GM12892 (cell line): ENCODE measurements at regions not wholly inside any gene's neighbourhood (a gene's known extent, or its start where the extent isn't known, plus 50 kb on each side); places are given as distances from the start of the nearest gene placed in this dataset.

ENCODE experiments used
- DNase-seq: peaks from one replicate; pipeline ENCODE4 v3.0.0; 2011; ENCODE audit not compliant: insufficient read length
- FAIRE-seq: peaks from 2 replicates; lab custom pipeline; 2011; peaks lifted over from hg19 to GRCh38; lab: Jason Lieb, UNC
- POLR2A ChIP-seq: IDR thresholded peaks from 2 replicates; pipeline ENCODE4 v1.6.1; 2011; ENCODE audit warnings: low read depth, low read length, control low read depth
- POLR2AphosphoS5 ChIP-seq: IDR thresholded peaks from 2 replicates; pipeline ENCODE4 v1.6.1; 2011; ENCODE audit warnings: low read depth, low read length, control low read depth
- TAF1 ChIP-seq: IDR thresholded peaks from 2 replicates; pipeline ENCODE4 v1.6.1; 2011; ENCODE audit warnings: low read depth, mild to moderate bottlenecking, control low read depth, low read length, borderline replicate concordance

GRCh38 chr10:69703766-69704630 is 74.0 kb downstream of the FAM241B start:
- no peak for FAIRE-seq
- no peak for DNase-seq
- TF ChIP-seq POLR2AphosphoS5: no peak
- no peak for TF ChIP-seq POLR2A
- TF ChIP-seq TAF1: no peak

- FAIRE-seq: no peak
- DNase-seq: no peak
- TF ChIP-seq POLR2AphosphoS5: no peak
- TF ChIP-seq TAF1: no peak
- TF ChIP-seq POLR2A: no peak
Observed at GRCh38 chr10:69709366-69709941, 79.4 kb downstream of the FAM241B start.

GRCh38 chr10:69710008-69710888 is 80.2 kb downstream of the FAM241B start:
- no peak for TF ChIP-seq POLR2A
- no peak for TF ChIP-seq TAF1
- no peak for TF ChIP-seq POLR2AphosphoS5
- FAIRE-seq (no peak), DNase-seq (no peak)

- TF ChIP-seq POLR2AphosphoS5 (no peak), POLR2A (no peak), TAF1 (no peak)
- FAIRE-seq: no peak
Observed at GRCh38 chr10:69712342-69712741, 82.3 kb downstream of the FAM241B start.

GRCh38 chr10:69714572-69714971 is 84.5 kb downstream of the FAM241B start:
- FAIRE-seq (no peak), DNase-seq (no peak)
- TF ChIP-seq POLR2AphosphoS5 (no peak), POLR2A (no peak), TAF1 (no peak)

More at GRCh38 chr10:69712342-69712741, 82.3 kb downstream of the FAM241B start:
- no peak for DNase-seq

GRCh38 chr10:69715156-69715898 is 85.3 kb downstream of the FAM241B start:
- no peak for DNase-seq
- FAIRE-seq: no peak

GRCh38 chr10:69715899-69716606 is 85.7 kb upstream of the COL13A1 start:
- DNase-seq (no peak), FAIRE-seq (no peak)
- TF ChIP-seq POLR2A (no peak), POLR2AphosphoS5 (no peak), TAF1 (no peak)

More at GRCh38 chr10:69715156-69715898, 85.3 kb downstream of the FAM241B start:
- TF ChIP-seq TAF1: no peak
- TF ChIP-seq POLR2AphosphoS5: no peak

GRCh38 chr10:69716711-69717560 is 84.8 kb upstream of the COL13A1 start:
- FAIRE-seq (peak; percentile 63), DNase-seq (peak; percentile 59)
- no peak for TF ChIP-seq POLR2AphosphoS5
- no peak for TF ChIP-seq TAF1
- no peak for TF ChIP-seq POLR2A

- no peak for DNase-seq
- TF ChIP-seq TAF1 (no peak), POLR2A (no peak), POLR2AphosphoS5 (no peak)
- FAIRE-seq: no peak
Observed at GRCh38 chr10:69718951-69719350, 82.8 kb upstream of the COL13A1 start.
